GM21528 (cell line): ENCODE measurements at regions not wholly inside any gene's neighbourhood (a gene's known extent, or its start where the extent isn't known, plus 50 kb on each side); places are given as distances from the start of the nearest gene placed in this dataset.
"Not testable (repeated sequence)": the region's sequence is repeated elsewhere in the genome, so short reads cannot be mapped to it uniquely, and the experiment has no call there.

Experiments used
- ATAC-seq: cut with Tn5 transposase; IDR thresholded peaks from one replicate; pipeline ENCODE4 v1.9.1; 2021; ENCODE audit warnings: mild to moderate bottlenecking, moderate library complexity; ENCODE audit not compliant: unreplicated experiment, low FRiP score

DNA sequence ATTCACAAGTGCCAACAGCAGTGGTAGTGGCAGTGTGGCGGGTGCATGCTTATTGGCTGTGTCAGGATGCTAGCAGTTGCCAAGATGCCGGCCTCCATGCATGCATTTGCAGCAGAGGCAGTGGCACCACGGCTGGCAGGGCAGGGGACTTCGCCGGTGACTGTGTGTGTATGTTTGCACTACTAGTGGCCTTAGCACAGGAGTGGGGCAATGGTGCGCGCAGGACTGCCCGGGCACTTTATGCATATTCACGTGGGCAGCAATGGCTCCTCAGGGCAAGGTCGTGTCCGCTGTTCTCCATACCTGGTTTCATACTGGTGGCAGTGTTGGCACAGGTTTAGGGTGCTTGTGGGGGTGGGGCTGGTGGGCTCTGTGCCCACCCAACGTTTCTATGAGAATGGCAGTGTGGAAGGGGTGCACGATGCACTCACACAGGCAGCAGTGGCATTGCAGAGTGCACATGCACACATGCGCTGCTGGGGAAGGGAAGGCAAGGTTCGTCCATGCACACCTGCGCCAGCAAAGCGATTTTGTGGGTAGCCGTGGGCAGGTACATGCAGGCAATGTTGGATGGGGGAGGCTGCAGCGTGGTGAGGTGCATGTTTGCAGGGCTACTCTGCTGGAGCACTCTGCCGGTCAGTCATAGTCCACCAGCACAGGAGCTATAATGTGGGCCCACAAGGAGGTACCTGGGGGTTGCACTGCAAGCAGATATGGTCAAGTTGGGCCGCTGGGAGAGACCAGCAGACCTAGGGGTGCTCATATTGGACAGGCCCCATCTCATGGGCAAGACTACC, 338.9 kb upstream of the TECRL start:
- no peak for ATAC-seq

DNA sequence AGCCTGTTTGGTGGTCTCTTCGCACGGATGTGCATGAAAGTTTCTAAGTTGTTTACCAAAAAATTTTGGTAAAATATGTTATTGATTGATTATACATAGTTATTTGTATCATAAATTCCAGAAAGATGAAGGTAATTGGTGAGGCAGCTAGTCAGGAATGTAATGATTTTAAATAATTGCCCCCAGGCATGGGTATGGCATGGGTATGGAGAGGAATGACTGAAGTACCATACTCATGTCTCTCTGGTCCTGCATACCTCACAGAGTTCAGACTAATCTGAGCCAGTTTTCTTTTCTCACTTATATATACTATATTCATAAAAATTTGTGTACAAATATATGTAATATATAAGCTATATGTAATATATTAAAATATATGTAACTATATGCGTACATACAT, 329.0 kb upstream of the TECRL start:
- no peak for ATAC-seq

- not testable (repeated sequence) for ATAC-seq
Measured at GRCh38 chr4:64737854-64738138, 328.5 kb upstream of the TECRL start.

DNA sequence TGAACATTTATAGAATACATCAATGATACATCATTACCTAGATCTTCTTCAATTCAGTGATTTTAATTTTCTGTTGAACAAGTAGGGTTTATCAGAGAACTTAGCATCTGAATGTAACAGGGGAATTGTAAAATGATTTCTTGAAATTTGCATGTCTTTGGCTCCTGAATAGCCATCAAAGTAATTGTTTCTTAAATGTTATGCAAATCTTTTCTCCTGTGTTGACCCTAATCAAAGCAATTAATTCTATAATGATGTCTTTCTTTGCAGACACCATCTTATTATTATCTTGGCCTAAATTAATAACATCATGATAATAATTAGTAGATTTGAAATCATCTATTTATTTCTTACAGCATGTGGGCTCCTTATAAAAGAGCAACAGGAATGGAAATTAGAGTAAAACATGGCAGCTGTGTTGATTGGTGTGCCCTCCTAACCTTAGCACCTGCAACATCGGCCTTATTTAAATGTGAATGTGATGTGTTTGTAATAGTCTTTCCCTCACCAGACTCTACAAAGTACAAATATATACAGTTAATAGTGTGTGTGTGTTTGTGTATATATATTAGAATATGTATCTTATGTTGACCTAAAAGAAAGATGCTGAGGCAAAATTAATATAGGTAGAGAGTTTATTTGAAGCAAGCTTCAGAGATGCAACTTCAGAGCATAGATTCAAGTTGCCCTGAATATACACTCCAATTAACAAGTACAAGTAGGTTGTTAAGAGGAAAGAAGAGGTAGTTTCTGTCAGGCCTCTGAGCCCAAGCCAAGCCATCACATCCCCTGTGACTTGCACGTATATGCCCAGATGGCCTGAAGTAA, 328.0 kb upstream of the TECRL start:
- ATAC-seq: no peak

DNA sequence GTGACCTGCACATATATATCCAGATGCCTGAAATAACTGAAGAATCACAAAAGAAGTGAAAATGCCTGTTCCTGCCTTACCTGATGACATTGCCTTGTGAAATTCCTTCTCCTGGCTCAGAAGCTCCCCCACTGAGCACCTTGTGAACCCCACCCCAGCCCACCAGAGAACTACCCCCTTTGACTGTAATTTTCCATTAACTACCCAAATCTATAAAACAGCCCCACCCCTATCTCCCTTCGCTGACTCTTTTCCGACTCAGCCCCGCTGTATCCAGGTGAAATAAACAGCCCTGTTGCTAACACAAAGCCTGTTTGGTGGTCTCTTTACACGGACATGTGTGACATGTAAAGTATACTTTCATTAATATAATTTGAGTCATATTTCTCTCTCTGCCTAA, 320.3 kb upstream of the TECRL start:
- ATAC-seq: no peak

DNA sequence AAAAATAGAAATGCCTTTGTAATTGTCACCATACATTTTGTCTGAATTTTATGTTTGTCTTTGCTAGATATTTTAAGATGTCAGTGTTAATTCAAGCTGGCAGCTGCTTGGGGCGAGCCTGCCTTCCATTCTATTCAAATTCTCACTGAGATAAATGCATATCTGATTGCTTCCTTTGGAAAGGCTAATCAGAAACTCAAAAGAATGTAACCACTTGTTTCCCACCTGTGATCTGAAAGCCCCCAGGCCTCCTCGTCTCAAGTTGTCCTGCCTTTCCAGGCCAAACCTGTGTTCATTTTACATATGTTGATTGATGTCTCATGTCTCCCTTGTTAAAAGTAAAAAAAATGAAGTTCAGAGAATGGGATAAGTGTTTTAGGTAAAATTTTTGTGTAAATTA, 318.7 kb upstream of the TECRL start:
- ATAC-seq: no peak

DNA sequence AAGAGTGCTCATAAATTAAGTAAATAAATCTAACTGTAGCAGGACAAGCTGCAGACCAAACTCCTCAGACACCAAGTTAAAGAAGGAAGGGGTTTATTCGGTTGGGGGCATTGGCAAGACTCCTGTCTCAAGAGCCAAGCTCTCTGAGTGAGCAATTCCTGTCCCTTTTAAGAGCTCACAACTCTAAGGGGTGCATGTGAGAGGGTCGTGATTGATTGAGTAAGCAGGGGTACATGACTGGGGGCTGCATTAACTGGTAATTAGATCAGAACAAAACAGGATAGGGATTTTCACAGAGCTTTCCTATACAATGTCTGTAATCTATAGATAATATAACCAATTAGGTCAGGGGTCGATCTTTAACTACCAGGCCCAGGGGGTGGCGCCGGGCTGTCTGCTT, 318.1 kb upstream of the TECRL start:
- ATAC-seq: not testable (repeated sequence)

- ATAC-seq: no peak
Measured at GRCh38 chr4:64724689-64725088, 315.4 kb upstream of the TECRL start.

DNA sequence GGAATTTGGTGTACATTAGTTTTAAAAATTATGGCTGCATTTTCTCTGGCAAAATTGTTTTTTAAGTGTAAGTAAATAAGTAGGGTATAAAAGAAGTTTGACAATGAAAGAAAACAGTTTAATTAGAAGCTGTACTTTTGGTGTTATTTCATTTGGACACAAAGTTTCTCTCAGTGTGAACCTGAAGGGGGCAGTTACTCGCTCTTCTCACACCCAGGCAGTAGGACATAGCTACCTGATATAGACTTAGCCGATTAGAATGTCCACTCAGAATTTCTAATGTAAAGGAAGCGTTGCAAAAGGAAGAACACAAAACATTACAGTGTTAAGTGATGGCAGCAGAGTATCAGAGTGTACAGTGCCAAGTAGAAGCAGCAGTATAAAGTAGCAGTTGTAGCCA, 311.9 kb upstream of the TECRL start:
- no peak for ATAC-seq

GRCh38 chr4:64718091-64718490, 308.8 kb upstream of the TECRL start:
- ATAC-seq: no peak

DNA sequence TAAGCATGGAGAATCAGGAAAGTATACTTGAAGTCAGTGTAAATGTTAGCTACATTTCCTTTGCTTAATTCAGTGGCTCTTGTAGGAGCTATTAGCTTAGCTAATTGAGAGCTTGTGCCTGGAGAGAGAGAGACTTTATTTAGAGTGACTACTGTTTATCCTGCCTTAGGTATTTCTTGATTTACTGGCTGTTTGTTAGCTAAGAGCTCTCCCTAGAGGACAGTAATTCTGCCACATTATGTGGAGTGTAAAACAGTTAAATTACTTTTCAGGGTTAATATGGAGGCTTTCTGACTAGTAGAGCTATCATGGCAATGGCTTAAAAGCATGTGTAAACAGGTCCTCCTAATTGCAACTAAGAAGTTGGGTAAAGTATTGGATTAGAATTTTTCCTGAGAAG, 306.5 kb upstream of the TECRL start:
- no peak for ATAC-seq

GRCh38 chr4:64713256-64713840, 304.1 kb upstream of the TECRL start:
- no peak for ATAC-seq

- ATAC-seq: no peak
Measured at GRCh38 chr4:64712590-64712989, 303.3 kb upstream of the TECRL start.

- no peak for ATAC-seq
Measured at GRCh38 chr4:64705989-64706388, 296.7 kb upstream of the TECRL start.

DNA sequence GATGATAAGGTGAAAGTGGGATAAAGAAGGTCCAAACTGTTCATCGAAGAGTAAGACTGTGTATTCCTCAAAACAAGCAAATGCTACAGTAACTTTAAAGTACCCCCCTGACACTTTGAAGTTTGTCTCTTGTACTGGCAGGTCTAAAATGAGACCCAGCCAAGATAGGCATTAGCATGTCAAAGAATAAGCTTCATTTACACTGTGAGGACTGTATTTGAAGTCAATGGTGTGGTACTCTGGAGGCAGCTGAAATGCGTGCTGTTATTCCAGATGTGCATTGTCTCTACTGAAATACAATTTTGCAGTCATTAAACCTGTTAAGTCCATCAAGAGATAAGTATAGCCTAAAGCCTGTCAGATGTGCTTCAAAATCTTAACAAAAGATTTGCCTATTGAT, 288.9 kb upstream of the TECRL start:
- ATAC-seq: no peak

DNA sequence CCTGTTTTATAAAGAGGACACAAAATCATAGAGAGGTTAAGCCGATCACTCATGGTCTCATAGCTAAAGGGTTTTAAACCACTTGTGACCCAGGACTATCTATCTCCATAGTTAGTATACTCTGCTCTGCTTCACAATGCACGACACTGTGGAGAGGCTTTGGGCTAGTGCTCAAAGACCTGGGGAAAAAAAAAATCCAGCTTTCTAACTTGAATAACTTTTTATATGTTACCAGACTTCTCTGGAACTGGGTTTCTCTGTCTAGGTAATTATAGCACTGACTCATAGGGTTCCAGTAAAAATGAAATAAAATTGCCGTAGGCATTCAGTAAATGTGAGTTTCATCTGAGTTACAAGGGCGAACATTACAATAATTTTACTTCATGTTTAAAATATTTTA, 273.7 kb upstream of the TECRL start:
- ATAC-seq: no peak

- ATAC-seq: no peak
Measured at GRCh38 chr4:64682481-64682880, 273.2 kb upstream of the TECRL start.

DNA sequence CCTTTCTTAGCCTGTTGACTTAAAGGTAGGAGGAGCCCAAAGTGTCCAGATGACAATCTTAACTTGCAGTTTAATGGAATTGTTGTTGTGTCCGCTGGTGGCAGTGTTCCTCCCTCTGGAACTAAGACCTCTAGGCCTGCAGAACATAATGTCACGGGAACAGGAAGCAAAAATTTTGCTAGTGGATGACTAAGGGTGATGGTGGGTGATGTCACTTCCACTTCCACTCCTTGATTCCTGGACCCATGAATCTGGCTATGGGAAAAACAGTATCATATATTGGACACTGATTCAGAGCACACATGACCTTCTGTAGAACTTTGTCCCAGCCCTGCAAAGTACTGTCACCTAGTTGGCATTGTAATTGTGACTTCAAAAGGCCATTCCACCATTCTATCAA, 263.9 kb upstream of the TECRL start:
- ATAC-seq: not testable (repeated sequence)

- ATAC-seq: no peak
Measured at GRCh38 chr4:64670647-64671046, 261.4 kb upstream of the TECRL start.

DNA sequence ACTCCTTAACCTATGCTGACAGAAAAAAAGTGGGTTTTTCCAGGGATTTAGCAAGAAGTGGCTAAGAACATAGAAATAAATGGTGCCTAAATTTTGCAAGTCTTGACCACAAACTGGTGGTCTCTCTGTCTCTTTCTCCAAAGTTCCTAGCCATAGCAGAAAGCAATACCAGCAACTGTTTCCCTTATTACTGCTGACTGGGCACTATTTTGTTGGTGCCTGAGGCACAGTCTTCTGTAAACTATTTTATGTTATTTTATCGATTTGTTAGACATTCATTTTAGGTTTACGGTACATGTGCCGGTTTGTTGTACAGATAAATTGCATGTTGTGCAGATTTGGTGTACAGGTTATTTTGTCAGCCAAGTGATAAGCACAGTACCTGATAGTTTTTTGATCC, 234.6 kb upstream of the TECRL start:
- no peak for ATAC-seq

DNA sequence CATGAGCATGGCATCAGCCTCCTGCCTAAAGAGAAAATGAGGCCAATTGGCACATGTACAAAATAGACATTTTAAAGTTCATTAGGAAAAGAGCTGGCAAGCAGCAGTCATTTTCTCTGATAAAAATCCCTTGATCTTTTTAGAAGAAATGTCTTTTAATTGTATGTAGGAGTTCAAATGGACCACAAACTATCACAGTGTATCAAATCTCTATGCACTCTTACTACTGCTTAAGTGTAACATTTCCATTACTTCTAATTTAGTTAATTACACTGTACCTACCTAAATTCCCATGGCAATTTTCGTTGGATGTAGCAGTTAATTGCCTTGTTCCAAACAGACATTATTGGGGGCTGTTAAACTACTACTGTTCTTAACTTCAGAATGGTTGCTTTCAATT, 233.7 kb upstream of the TECRL start:
- no peak for ATAC-seq

- not testable (repeated sequence) for ATAC-seq
Measured at GRCh38 chr4:64640402-64640801, 231.2 kb upstream of the TECRL start.
